HEK293T (cell line): ENCODE measurements at regions not wholly inside any gene's neighbourhood (a gene's known extent, or its start where the extent isn't known, plus 50 kb on each side); places are given as distances from the start of the nearest gene placed in this dataset.

Source experiments
- BHLHE40 ChIP-seq: fragments of 450-650 bp; IDR thresholded peaks from 2 replicates; pipeline ENCODE4 v1.6.1; 2016; ENCODE audit warnings: mild to moderate bottlenecking, moderate library complexity, borderline replicate concordance
- FOXA1 ChIP-seq: fragments of 450-650 bp; IDR thresholded peaks from 2 replicates; pipeline ENCODE4 v1.6.1; 2016; ENCODE audit warnings: mild to moderate bottlenecking
- FOXK2 ChIP-seq: fragments of 450-650 bp; IDR thresholded peaks from 2 replicates; pipeline ENCODE4 v1.6.1; 2016; ENCODE audit warnings: mild to moderate bottlenecking
- FOXM1 ChIP-seq: fragments of 450-650 bp; IDR thresholded peaks from 2 replicates; pipeline ENCODE4 v1.6.1; 2017; ENCODE audit warnings: mild to moderate bottlenecking, borderline replicate concordance
- LEF1 ChIP-seq: fragments of 450-650 bp; IDR thresholded peaks from 2 replicates; pipeline ENCODE4 v1.6.1; 2017; ENCODE audit warnings: mild to moderate bottlenecking, borderline replicate concordance
- NFRKB ChIP-seq: fragments of 450-650 bp; IDR thresholded peaks from 2 replicates; pipeline ENCODE4 v1.6.1; 2016; ENCODE audit warnings: mild to moderate bottlenecking, moderate library complexity
- SP1 ChIP-seq: fragments of 450-650 bp; IDR thresholded peaks from 2 replicates; pipeline ENCODE4 v1.6.1; 2017
- SUZ12 ChIP-seq: fragments of 450-650 bp; IDR thresholded peaks from 2 replicates; pipeline ENCODE4 v1.6.1; 2016; ENCODE audit warnings: mild to moderate bottlenecking
- TARDBP ChIP-seq: fragments of 450-650 bp; IDR thresholded peaks from 2 replicates; pipeline ENCODE4 v1.6.1; 2016
- ZNF384 ChIP-seq: fragments of 450-650 bp; IDR thresholded peaks from 2 replicates; pipeline ENCODE4 v1.6.1; 2016
- TF ChIP-seq, protein P1 (sequence below): fragments of 450-650 bp; IDR thresholded peaks from 2 replicates; pipeline ENCODE4 v1.6.1; 2016

DNA sequence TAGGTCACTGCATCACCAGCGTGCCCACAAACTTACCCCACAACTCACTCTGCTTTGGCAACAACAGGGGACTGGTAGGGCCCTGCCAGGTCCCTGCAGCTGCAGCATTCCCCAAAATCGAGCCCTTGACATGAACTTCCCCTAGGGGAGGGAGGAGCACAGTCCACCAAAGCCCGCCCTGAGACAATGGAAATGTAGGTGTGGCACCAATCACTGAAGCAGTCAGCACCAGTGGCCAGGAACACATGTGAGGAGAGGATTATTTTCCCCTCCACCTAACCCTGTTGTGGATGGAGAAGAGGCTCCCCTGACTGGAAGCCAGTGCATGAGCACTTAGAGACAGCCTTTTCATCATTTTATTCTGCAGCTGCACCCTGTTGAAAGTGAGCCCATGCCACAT, 573.8 kb downstream of the SOX5 start:
- TF ChIP-seq TARDBP (no peak), NFRKB (no peak), LEF1 (no peak), BHLHE40 (no peak), FOXK2 (no peak), FOXA1 (no peak), SUZ12 (no peak), SP1 (no peak), FOXM1 (no peak), ZNF384 (no peak)
- TF ChIP-seq, protein P1, sequence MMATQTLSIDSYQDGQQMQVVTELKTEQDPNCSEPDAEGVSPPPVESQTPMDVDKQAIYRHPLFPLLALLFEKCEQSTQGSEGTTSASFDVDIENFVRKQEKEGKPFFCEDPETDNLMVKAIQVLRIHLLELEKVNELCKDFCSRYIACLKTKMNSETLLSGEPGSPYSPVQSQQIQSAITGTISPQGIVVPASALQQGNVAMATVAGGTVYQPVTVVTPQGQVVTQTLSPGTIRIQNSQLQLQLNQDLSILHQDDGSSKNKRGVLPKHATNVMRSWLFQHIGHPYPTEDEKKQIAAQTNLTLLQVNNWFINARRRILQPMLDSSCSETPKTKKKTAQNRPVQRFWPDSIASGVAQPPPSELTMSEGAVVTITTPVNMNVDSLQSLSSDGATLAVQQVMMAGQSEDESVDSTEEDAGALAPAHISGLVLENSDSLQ: no peak
